Calu3 (cell line): ENCODE measurements at regions not wholly inside any gene's neighbourhood (a gene's known extent, or its start where the extent isn't known, plus 50 kb on each side); places are given as distances from the start of the nearest gene placed in this dataset.

Source experiments
- BruUV-seq: library from RNA; stranded (reverse); fragments of 400-500 nt; replicated peaks from 2 replicates; lab custom pipeline; 2021; lab: Mats Ljungman, UMichigan
- CTCF ChIA-PET: fragments of 300-600 bp; sonication (Branson Sonifier 250); formaldehyde crosslinking; loops from one replicate; lab custom pipeline; 2022; ENCODE audit warnings: antibody characterized with exemption; lab: Charles Lee
- DNase-seq: peaks from one replicate; pipeline ENCODE4 v3.0.0; 2022
- H3K27ac Mint-ChIP-seq: one replicate; pipeline ENCODE4 v1.8.0; 2022; ENCODE audit warnings: mixed read lengths; ENCODE audit not compliant: unreplicated experiment
- H3K27me3 Mint-ChIP-seq: one replicate; pipeline ENCODE4 v1.8.0; 2022; ENCODE audit warnings: mixed read lengths; ENCODE audit not compliant: unreplicated experiment
- H3K36me3 Mint-ChIP-seq: one replicate; pipeline ENCODE4 v1.8.0; 2022; ENCODE audit warnings: mild to moderate bottlenecking, moderate library complexity, mixed read lengths; ENCODE audit not compliant: insufficient read depth, unreplicated experiment
- H3K4me1 Mint-ChIP-seq: one replicate; pipeline ENCODE4 v1.8.0; 2022; ENCODE audit warnings: mild to moderate bottlenecking, low read depth, mixed read lengths; ENCODE audit not compliant: unreplicated experiment
- H3K4me3 Mint-ChIP-seq: one replicate; pipeline ENCODE4 v1.8.0; 2022; ENCODE audit warnings: mild to moderate bottlenecking, low read depth, moderate library complexity, mixed read lengths; ENCODE audit not compliant: unreplicated experiment
- H3K9me3 Mint-ChIP-seq: one replicate; pipeline ENCODE4 v1.8.0; 2022; ENCODE audit warnings: low read depth, mixed read lengths; ENCODE audit not compliant: unreplicated experiment
- intact Hi-C: fragments of 100-400 bp; cut with micrococcal nuclease; formaldehyde crosslinking; loops from one replicate; pipeline ENCODE4 v1.10.0; 2022; ENCODE audit not compliant: unreplicated experiment
- TF ChIP-seq, protein P1 (sequence below): fragments of 200-600 bp; IDR thresholded peaks from one replicate; pipeline ENCODE4 v1.8.0; 2022; ENCODE audit warnings: antibody characterized with exemption; ENCODE audit not compliant: unreplicated experiment

DNA sequence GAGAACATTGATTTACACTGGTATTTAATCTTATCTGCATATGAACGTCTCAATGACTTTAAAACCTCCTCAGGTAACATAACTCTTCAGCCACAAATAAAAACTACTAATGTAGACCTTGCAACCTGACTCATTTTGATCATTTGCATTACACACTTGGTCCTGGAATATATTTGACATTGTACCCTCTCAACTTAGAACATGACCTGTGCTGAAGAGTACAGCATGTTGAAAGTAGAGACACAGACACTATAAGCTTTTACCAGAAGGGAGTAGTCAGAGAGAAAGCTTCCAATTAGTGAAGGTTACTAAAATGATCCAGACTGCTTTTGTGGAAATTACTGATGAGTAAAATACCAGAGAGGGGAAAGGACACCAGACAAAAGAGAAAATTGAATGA lies 390.6 kb upstream of the ANO3 start:
- no peak overlapping the region for H3K27ac Mint-ChIP-seq
- no peak overlapping the region for H3K4me3 Mint-ChIP-seq
- H3K9me3 Mint-ChIP-seq = peaks cover 2% of the 10 kb centered on the region
- no peaks in the 10 kb centered on the region for H3K27me3 Mint-ChIP-seq
- BruUV-seq = no TSS peak
- no peak for DNase-seq
- TF ChIP-seq, protein P1, sequence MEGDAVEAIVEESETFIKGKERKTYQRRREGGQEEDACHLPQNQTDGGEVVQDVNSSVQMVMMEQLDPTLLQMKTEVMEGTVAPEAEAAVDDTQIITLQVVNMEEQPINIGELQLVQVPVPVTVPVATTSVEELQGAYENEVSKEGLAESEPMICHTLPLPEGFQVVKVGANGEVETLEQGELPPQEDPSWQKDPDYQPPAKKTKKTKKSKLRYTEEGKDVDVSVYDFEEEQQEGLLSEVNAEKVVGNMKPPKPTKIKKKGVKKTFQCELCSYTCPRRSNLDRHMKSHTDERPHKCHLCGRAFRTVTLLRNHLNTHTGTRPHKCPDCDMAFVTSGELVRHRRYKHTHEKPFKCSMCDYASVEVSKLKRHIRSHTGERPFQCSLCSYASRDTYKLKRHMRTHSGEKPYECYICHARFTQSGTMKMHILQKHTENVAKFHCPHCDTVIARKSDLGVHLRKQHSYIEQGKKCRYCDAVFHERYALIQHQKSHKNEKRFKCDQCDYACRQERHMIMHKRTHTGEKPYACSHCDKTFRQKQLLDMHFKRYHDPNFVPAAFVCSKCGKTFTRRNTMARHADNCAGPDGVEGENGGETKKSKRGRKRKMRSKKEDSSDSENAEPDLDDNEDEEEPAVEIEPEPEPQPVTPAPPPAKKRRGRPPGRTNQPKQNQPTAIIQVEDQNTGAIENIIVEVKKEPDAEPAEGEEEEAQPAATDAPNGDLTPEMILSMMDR = no peak
- no peaks in the 10 kb centered on the region for H3K36me3 Mint-ChIP-seq
- intact Hi-C loops = no loop called here
- H3K4me1 Mint-ChIP-seq = no peaks in the 10 kb centered on the region
- CTCF ChIA-PET = interaction anchor here (0.9 kb wide), 1 partner anchor 1981 kb away, joined by 3 read pairs; no protein-coding TSS in a partner anchor

DNA sequence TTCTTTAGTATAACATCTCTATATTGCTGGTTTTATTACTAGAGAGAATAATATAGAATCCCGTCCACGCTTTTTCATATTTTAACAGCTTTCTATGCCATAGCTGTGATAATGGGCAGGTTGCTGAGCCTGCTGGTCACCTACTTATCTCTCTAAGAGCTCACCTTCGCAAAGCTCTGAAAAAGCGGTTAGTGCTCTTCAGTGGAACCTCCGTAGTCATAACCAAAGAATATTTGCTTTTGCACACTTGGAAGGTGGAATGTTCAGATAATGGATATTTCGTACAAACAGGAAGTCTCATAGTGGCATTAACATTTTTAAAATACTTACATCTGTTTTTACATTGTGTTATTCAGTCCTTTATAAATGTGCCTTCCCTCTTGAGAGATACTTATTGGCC lies 388.9 kb upstream of the ANO3 start:
- Mint-ChIP-seq H3K4me1 (no peaks in the 10 kb centered on the region), H3K4me3 (no peak overlapping the region), H3K36me3 (no peaks in the 10 kb centered on the region), H3K27me3 (no peaks in the 10 kb centered on the region), H3K9me3 (peaks cover 2% of the 10 kb centered on the region), H3K27ac (no peak overlapping the region)
- TF ChIP-seq, protein P1 = no peak
- CTCF ChIA-PET = no interaction called here
- intact Hi-C loops = no loop called here
- no peak for DNase-seq
- no TSS peak for BruUV-seq

DNA sequence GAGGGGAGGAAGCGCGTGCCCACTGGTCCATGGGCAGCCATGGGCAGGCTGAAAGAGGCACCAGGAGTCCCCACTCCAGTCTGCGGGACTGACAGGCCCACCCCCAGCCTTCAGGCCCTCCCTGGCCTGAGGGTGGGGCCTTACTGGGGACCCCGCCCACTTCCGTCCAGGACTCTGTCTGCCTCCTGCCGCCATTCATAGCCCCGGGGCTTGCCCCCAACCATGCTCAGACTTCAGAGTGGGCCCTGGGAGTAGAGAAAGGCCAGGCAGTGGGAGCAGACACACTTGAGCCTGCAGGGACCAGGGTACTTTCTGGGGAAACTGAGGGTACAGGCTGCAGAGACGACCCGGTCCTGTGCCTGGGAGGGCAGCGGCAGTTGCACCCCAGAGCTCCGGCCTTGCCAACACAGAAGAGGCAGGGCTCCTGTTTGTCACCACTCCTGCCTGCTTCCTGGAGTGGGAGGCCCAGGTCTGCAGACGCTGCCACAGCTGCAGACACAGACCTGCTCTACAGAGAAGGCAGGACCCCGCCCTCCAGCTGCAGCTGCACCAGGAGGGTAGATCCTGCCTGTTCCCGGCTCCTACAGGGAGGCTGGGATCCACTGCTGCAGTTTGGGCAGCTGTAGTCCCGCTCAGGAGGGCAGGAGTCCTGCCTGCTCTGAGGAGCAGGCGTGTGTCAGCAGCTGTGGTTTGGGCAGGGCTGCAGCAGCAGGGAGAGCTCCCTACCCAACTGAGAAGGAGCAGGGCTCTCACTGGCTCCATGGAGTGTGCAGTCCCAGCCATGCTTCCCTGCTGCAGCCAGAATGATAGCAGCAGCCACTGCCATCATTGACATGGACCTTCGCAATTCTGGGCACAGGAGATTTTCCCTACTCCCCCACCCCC lies 387.9 kb upstream of the ANO3 start:
- no peak overlapping the region for H3K4me3 Mint-ChIP-seq
- DNase-seq = no peak
- no peaks in the 10 kb centered on the region for H3K4me1 Mint-ChIP-seq
- CTCF ChIA-PET = no interaction called here
- no peaks in the 10 kb centered on the region for H3K27me3 Mint-ChIP-seq
- intact Hi-C loops = no loop called here
- H3K9me3 Mint-ChIP-seq = peaks cover 2% of the 10 kb centered on the region
- TF ChIP-seq, protein P1 = no peak
- BruUV-seq = no TSS peak
- no peaks in the 10 kb centered on the region for H3K36me3 Mint-ChIP-seq
- H3K27ac Mint-ChIP-seq = no peak overlapping the region

DNA sequence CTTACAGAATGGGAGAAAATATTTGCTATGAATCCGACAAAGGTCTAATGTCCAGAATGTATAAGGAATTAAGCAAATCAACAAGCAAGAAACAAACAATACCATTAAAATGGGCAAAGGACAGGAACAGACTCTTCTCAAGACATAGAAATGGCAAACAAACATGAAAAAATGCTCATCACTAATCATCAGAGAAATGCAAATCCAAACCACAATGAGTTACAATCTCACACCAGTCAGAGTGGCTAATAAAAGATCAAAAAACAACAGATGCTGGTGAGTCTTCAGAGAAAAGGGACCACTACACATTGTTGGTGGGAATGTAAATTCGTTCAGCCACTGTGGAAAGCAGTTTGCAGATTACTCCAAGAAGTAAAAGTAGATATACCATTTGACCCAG lies 382.0 kb upstream of the ANO3 start:
- Mint-ChIP-seq H3K9me3 (no peaks in the 10 kb centered on the region), H3K27me3 (no peaks in the 10 kb centered on the region), H3K36me3 (no peaks in the 10 kb centered on the region), H3K4me3 (no peak overlapping the region), H3K27ac (no peak overlapping the region), H3K4me1 (peaks cover 14% of the 10 kb centered on the region)
- TF ChIP-seq, protein P1 = no peak
- intact Hi-C loops = loop anchor here (10.0 kb wide), 1 partner anchor 55 kb away; no protein-coding TSS in a partner anchor
- CTCF ChIA-PET = no interaction called here
- BruUV-seq = no TSS peak
- DNase-seq = no peak
